Activated T-cell treated with anti-CD3 and anti-CD28 coated beads, Interleukin-2, amount 50 U/mL, for 4 hours (primary cell): ENCODE measurements at regions not wholly inside any gene's neighbourhood (a gene's known extent, or its start where the extent isn't known, plus 50 kb on each side); places are given as distances from the start of the nearest gene placed in this dataset.

Experiments used
- ATAC-seq, 2 donors: fragments of 200-7000 bp; cut with Tn5 transposase; one replicate each; pipeline ENCODE4 v1.10.0; 2021
- DNase-seq: peaks from one replicate; pipeline ENCODE4 v3.0.0-alpha.2; 2020
- H3K27me3 Mint-ChIP-seq: one replicate; pipeline ENCODE4 v1.8.0; 2021; ENCODE audit warnings: low read depth, mixed read lengths
- H3K36me3 Mint-ChIP-seq: one replicate; pipeline ENCODE4 v1.8.0; 2022; ENCODE audit warnings: mixed read lengths; ENCODE audit not compliant: insufficient read depth
- H3K4me1 Mint-ChIP-seq: one replicate; pipeline ENCODE4 v1.8.0; 2021; ENCODE audit warnings: low read depth, mixed read lengths
- H3K4me3 Mint-ChIP-seq: one replicate; pipeline ENCODE4 v1.8.0; 2021; ENCODE audit warnings: mild to moderate bottlenecking, moderate library complexity, mixed read lengths
- H3K9me3 Mint-ChIP-seq: one replicate; pipeline ENCODE4 v1.8.0; 2021; ENCODE audit warnings: mixed read lengths

GRCh38 chr7:1340031-1340430 lies 107.4 kb downstream of the UNCX start:
- peaks cover 23% of the 10 kb centered on the region for H3K27me3 Mint-ChIP-seq
- ATAC-seq (no peak), DNase-seq (no peak)
- H3K4me1 Mint-ChIP-seq, result no peaks in the 10 kb centered on the region
- H3K36me3 Mint-ChIP-seq, result no peaks in the 10 kb centered on the region
- peaks cover 11% of the 10 kb centered on the region for H3K9me3 Mint-ChIP-seq
- no peak overlapping the region for H3K4me3 Mint-ChIP-seq

GRCh38 chr7:1340461-1341360 lies 108.0 kb downstream of the UNCX start:
- Mint-ChIP-seq H3K4me1 (no peaks in the 10 kb centered on the region), H3K4me3 (no peak overlapping the region), H3K9me3 (peaks cover 11% of the 10 kb centered on the region), H3K36me3 (no peaks in the 10 kb centered on the region), H3K27me3 (peaks cover 20% of the 10 kb centered on the region)
- DNase-seq (no peak), ATAC-seq (no peak)

GRCh38 chr7:1341361-1342089 lies 108.9 kb downstream of the UNCX start:
- Mint-ChIP-seq H3K27me3 (peaks cover 17% of the 10 kb centered on the region), H3K4me1 (no peaks in the 10 kb centered on the region), H3K9me3 (peaks cover 6% of the 10 kb centered on the region), H3K4me3 (no peak overlapping the region), H3K36me3 (no peaks in the 10 kb centered on the region)
- DNase-seq (no peak), ATAC-seq (no peak)

GRCh38 chr7:1342090-1342640 lies 109.5 kb downstream of the UNCX start:
- H3K4me3 Mint-ChIP-seq, result no peak overlapping the region
- peaks cover 22% of the 10 kb centered on the region for H3K27me3 Mint-ChIP-seq
- H3K9me3 Mint-ChIP-seq, result peaks cover 2% of the 10 kb centered on the region
- DNase-seq, result no peak
- ATAC-seq, result no peak
- H3K36me3 Mint-ChIP-seq, result no peaks in the 10 kb centered on the region
- H3K4me1 Mint-ChIP-seq, result no peaks in the 10 kb centered on the region

- H3K36me3 Mint-ChIP-seq, result no peaks in the 10 kb centered on the region
- H3K4me1 Mint-ChIP-seq, result no peaks in the 10 kb centered on the region
- peaks cover 29% of the 10 kb centered on the region for H3K27me3 Mint-ChIP-seq
- ATAC-seq, result no peak
- H3K9me3 Mint-ChIP-seq, result no peaks in the 10 kb centered on the region
- DNase-seq, result no peak
- H3K4me3 Mint-ChIP-seq, result no peak overlapping the region
Measured at GRCh38 chr7:1343551-1343950, 110.9 kb downstream of the UNCX start.

GRCh38 chr7:1344421-1344820 lies 111.7 kb downstream of the UNCX start:
- no peak for ATAC-seq
- Mint-ChIP-seq H3K4me1 (no peaks in the 10 kb centered on the region), H3K4me3 (no peak overlapping the region), H3K27me3 (peaks cover 27% of the 10 kb centered on the region), H3K9me3 (no peaks in the 10 kb centered on the region), H3K36me3 (no peaks in the 10 kb centered on the region)
- no peak for DNase-seq

- Mint-ChIP-seq H3K36me3 (no peaks in the 10 kb centered on the region), H3K9me3 (no peaks in the 10 kb centered on the region), H3K4me3 (no peak overlapping the region), H3K4me1 (no peaks in the 10 kb centered on the region), H3K27me3 (peaks cover 25% of the 10 kb centered on the region)
- ATAC-seq (no peak), DNase-seq (no peak)
Measured at GRCh38 chr7:1344981-1345701, 112.5 kb downstream of the UNCX start.

- DNase-seq (no peak), ATAC-seq (no peak)
- no peak overlapping the region for H3K4me3 Mint-ChIP-seq
- no peaks in the 10 kb centered on the region for H3K36me3 Mint-ChIP-seq
- peaks cover 29% of the 10 kb centered on the region for H3K27me3 Mint-ChIP-seq
- H3K9me3 Mint-ChIP-seq, result no peaks in the 10 kb centered on the region
- H3K4me1 Mint-ChIP-seq, result no peaks in the 10 kb centered on the region
Measured at GRCh38 chr7:1345796-1346755, 113.2 kb downstream of the MICALL2 start.

- no peak overlapping the region for H3K4me3 Mint-ChIP-seq
- H3K9me3 Mint-ChIP-seq, result no peaks in the 10 kb centered on the region
- H3K4me1 Mint-ChIP-seq, result no peaks in the 10 kb centered on the region
- no peak for DNase-seq
- no peaks in the 10 kb centered on the region for H3K36me3 Mint-ChIP-seq
- ATAC-seq, result no peak
- peaks cover 30% of the 10 kb centered on the region for H3K27me3 Mint-ChIP-seq
Measured at GRCh38 chr7:1346851-1347250, 112.4 kb downstream of the MICALL2 start.

- no peak for DNase-seq
- Mint-ChIP-seq H3K4me3 (no peak overlapping the region), H3K9me3 (no peaks in the 10 kb centered on the region), H3K36me3 (no peaks in the 10 kb centered on the region), H3K4me1 (no peaks in the 10 kb centered on the region), H3K27me3 (peaks cover 30% of the 10 kb centered on the region)
- ATAC-seq, result no peak
Measured at GRCh38 chr7:1348096-1348822, 111.0 kb downstream of the MICALL2 start.

- DNase-seq (no peak), ATAC-seq (no peak)
- Mint-ChIP-seq H3K4me1 (no peaks in the 10 kb centered on the region), H3K27me3 (peaks cover 32% of the 10 kb centered on the region), H3K4me3 (no peak overlapping the region), H3K9me3 (no peaks in the 10 kb centered on the region), H3K36me3 (no peaks in the 10 kb centered on the region)
Measured at GRCh38 chr7:1348823-1349335, 110.4 kb downstream of the MICALL2 start.

- Mint-ChIP-seq H3K27me3 (peaks cover 35% of the 10 kb centered on the region), H3K4me1 (no peaks in the 10 kb centered on the region), H3K4me3 (no peak overlapping the region), H3K36me3 (no peaks in the 10 kb centered on the region), H3K9me3 (no peaks in the 10 kb centered on the region)
- DNase-seq, result no peak
- ATAC-seq, result no peak
Measured at GRCh38 chr7:1349351-1349761, 109.9 kb downstream of the MICALL2 start.
